ENCODE measurements at regions not wholly inside any gene's neighbourhood (a gene's known extent, or its start where the extent isn't known, plus 50 kb on each side); places are given as distances from the start of the nearest gene placed in this dataset.

GRCh38 chr2:223169830-223170605 is 118.0 kb downstream of the KCNE4 start:
- Histone ChIP-seq H3K9me3 (ENCODE audit: control insufficient read depth, low read length) (no peaks in the 10 kb centered on the region), H2AFZ (no peak overlapping the region), H3K4me3 (ENCODE audit: low read depth, low read length) (no peak overlapping the region), H3K36me3 (ENCODE audit: control insufficient read depth, insufficient read depth, low read length) (no peaks in the 10 kb centered on the region), H3K27ac (no peak overlapping the region), H3K79me2 (no peaks in the 10 kb centered on the region), H3K4me1 (no peaks in the 10 kb centered on the region), H3K27me3 (ENCODE audit: control insufficient read depth, insufficient read depth, low read length) (no peaks in the 10 kb centered on the region), H3K9ac (no peak overlapping the region), H3K4me2 (ENCODE audit: low read length) (no peak overlapping the region)
- no peak for TF ChIP-seq CTCF (IDR thresholded peaks at IDR 0.05)

- H3K4me1 ChIP-seq: no peaks in the 10 kb centered on the region
- H2AFZ ChIP-seq: no peak overlapping the region
- H3K27me3 ChIP-seq (ENCODE audit: control insufficient read depth, insufficient read depth, low read length): no peaks in the 10 kb centered on the region
- H3K9me3 ChIP-seq (ENCODE audit: control insufficient read depth, low read length): no peaks in the 10 kb centered on the region
- H3K4me2 ChIP-seq (ENCODE audit: low read length): no peak overlapping the region
- H3K36me3 ChIP-seq (ENCODE audit: control insufficient read depth, insufficient read depth, low read length): no peaks in the 10 kb centered on the region
- H3K79me2 ChIP-seq: no peaks in the 10 kb centered on the region
- H3K27ac ChIP-seq: no peak overlapping the region
- H3K9ac ChIP-seq: no peak overlapping the region
- H3K4me3 ChIP-seq (ENCODE audit: low read depth, low read length): no peak overlapping the region
- no peak for TF ChIP-seq CTCF (IDR thresholded peaks at IDR 0.05)
These were observed 125.0 kb downstream of the KCNE4 start for GRCh38 chr2:223176970-223177369.

GRCh38 chr2:223180463-223180862 is 128.5 kb downstream of the KCNE4 start:
- H3K36me3 ChIP-seq (ENCODE audit: control insufficient read depth, insufficient read depth, low read length): no peaks in the 10 kb centered on the region
- no peaks in the 10 kb centered on the region for H3K79me2 ChIP-seq
- no peak overlapping the region for H3K9ac ChIP-seq
- no peak overlapping the region for H3K27ac ChIP-seq
- H3K4me3 ChIP-seq (ENCODE audit: low read depth, low read length): no peak overlapping the region
- no peak overlapping the region for H2AFZ ChIP-seq
- H3K4me2 ChIP-seq (ENCODE audit: low read length): no peak overlapping the region
- H3K9me3 ChIP-seq (ENCODE audit: control insufficient read depth, low read length): no peaks in the 10 kb centered on the region
- H3K4me1 ChIP-seq: no peaks in the 10 kb centered on the region
- TF ChIP-seq CTCF (IDR thresholded peaks at IDR 0.05): no peak
- no peaks in the 10 kb centered on the region for H3K27me3 ChIP-seq (ENCODE audit: control insufficient read depth, insufficient read depth, low read length)

- H3K36me3 ChIP-seq (ENCODE audit: control insufficient read depth, insufficient read depth, low read length): no peaks in the 10 kb centered on the region
- no peaks in the 10 kb centered on the region for H3K9me3 ChIP-seq (ENCODE audit: control insufficient read depth, low read length)
- TF ChIP-seq CTCF (IDR thresholded peaks at IDR 0.05): no peak
- no peak overlapping the region for H3K4me2 ChIP-seq (ENCODE audit: low read length)
- H3K79me2 ChIP-seq: no peaks in the 10 kb centered on the region
- no peak overlapping the region for H3K4me3 ChIP-seq (ENCODE audit: low read depth, low read length)
- no peak overlapping the region for H2AFZ ChIP-seq
- H3K27ac ChIP-seq: no peak overlapping the region
- no peaks in the 10 kb centered on the region for H3K27me3 ChIP-seq (ENCODE audit: control insufficient read depth, insufficient read depth, low read length)
- no peak overlapping the region for H3K9ac ChIP-seq
- no peaks in the 10 kb centered on the region for H3K4me1 ChIP-seq
These were observed 129.6 kb downstream of the KCNE4 start for GRCh38 chr2:223181561-223181960.

GRCh38 chr2:223182356-223182755 is 130.4 kb downstream of the KCNE4 start:
- Histone ChIP-seq H3K79me2 (no peaks in the 10 kb centered on the region), H2AFZ (no peak overlapping the region), H3K4me1 (no peaks in the 10 kb centered on the region), H3K9me3 (ENCODE audit: control insufficient read depth, low read length) (no peaks in the 10 kb centered on the region), H3K27ac (no peak overlapping the region), H3K27me3 (ENCODE audit: control insufficient read depth, insufficient read depth, low read length) (no peaks in the 10 kb centered on the region), H3K4me3 (ENCODE audit: low read depth, low read length) (no peak overlapping the region), H3K36me3 (ENCODE audit: control insufficient read depth, insufficient read depth, low read length) (no peaks in the 10 kb centered on the region), H3K9ac (no peak overlapping the region), H3K4me2 (ENCODE audit: low read length) (no peak overlapping the region)
- TF ChIP-seq CTCF (IDR thresholded peaks at IDR 0.05): no peak
